Trophoblast cell (in vitro differentiated cells and primary cell): ENCODE measurements at regions not wholly inside any gene's neighbourhood (a gene's known extent, or its start where the extent isn't known, plus 50 kb on each side); places are given as distances from the start of the nearest gene placed in this dataset.
"Not testable (repeated sequence)": the region's sequence is repeated elsewhere in the genome, so short reads cannot be mapped to it uniquely, and the experiment has no call there.

Source experiments
- DNase-seq, 2 donors: peaks; one replicate each; pipeline ENCODE4 v3.0.0-alpha.2; 2016
- H2AFZ ChIP-seq: 2 replicates; pipeline ENCODE4 v1.6.1; 2013; ENCODE audit warnings: low read length, moderate library complexity, mild to moderate bottlenecking; ENCODE audit not compliant: insufficient read depth, poor library complexity
- H2AK5ac ChIP-seq: 2 replicates; pipeline ENCODE4 v1.6.1; 2013; ENCODE audit warnings: mild to moderate bottlenecking, low read length
- H2BK120ac ChIP-seq: 2 replicates; pipeline ENCODE4 v1.6.1; 2013; ENCODE audit warnings: low read length, mild to moderate bottlenecking, moderate library complexity; ENCODE audit not compliant: insufficient read depth, poor library complexity
- H2BK12ac ChIP-seq: 2 replicates; pipeline ENCODE4 v1.6.1; 2013; ENCODE audit warnings: mild to moderate bottlenecking, low read length, moderate library complexity
- H2BK5ac ChIP-seq: 2 replicates; pipeline ENCODE4 v1.6.1; 2013; ENCODE audit warnings: low read length, low read depth, moderate library complexity, mild to moderate bottlenecking; ENCODE audit not compliant: poor library complexity
- H3K14ac ChIP-seq: 2 replicates; pipeline ENCODE4 v1.6.1; 2013; ENCODE audit warnings: mild to moderate bottlenecking, low read length
- H3K18ac ChIP-seq: 2 replicates; pipeline ENCODE4 v1.6.1; 2013; ENCODE audit warnings: mild to moderate bottlenecking, low read length
- H3K23ac ChIP-seq: 2 replicates; pipeline ENCODE4 v1.6.1; 2013; ENCODE audit warnings: low read length
- H3K27ac ChIP-seq: 2 replicates; pipeline ENCODE4 v1.5.1; 2013; ENCODE audit warnings: low read depth, mild to moderate bottlenecking, inconsistent platforms, low read length, moderate library complexity
- H3K27me3 ChIP-seq: 2 replicates; pipeline ENCODE4 v1.6.1; 2013; ENCODE audit warnings: inconsistent platforms, mild to moderate bottlenecking, low read length, moderate library complexity; ENCODE audit not compliant: insufficient read depth
- H3K36me3 ChIP-seq, 2 experiments: 1 replicate in 1 of 2; 2 replicates in 1 of 2; pipeline ENCODE4 v1.6.1; 2013; ENCODE audit warnings: low read length in 2 of 2, mild to moderate bottlenecking in 2 of 2, moderate library complexity in 1 of 2; ENCODE audit not compliant: insufficient read depth in 2 of 2, control insufficient read depth in 1 of 2
- H3K4ac ChIP-seq: 2 replicates; pipeline ENCODE4 v1.6.1; 2013; ENCODE audit warnings: low read depth, mild to moderate bottlenecking, low read length, moderate library complexity
- H3K4me1 ChIP-seq, 2 experiments: 1 replicate in 1 of 2; 2 replicates in 1 of 2; pipeline ENCODE4 v1.6.1; 2013; ENCODE audit warnings: low read length in 2 of 2, mild to moderate bottlenecking in 2 of 2, moderate library complexity in 1 of 2; ENCODE audit not compliant: insufficient read depth in 2 of 2, control insufficient read depth in 1 of 2
- H3K4me2 ChIP-seq: 2 replicates; pipeline ENCODE4 v1.6.1; 2013; ENCODE audit warnings: inconsistent platforms, mild to moderate bottlenecking, low read length, moderate library complexity
- H3K4me3 ChIP-seq: 2 replicates; pipeline ENCODE4 v1.5.1; 2013; ENCODE audit warnings: mild to moderate bottlenecking, low read depth, low read length, inconsistent platforms
- H3K79me1 ChIP-seq: one replicate; pipeline ENCODE4 v1.6.1; 2013; ENCODE audit warnings: low read length
- H3K79me2 ChIP-seq: 2 replicates; pipeline ENCODE4 v1.6.1; 2013; ENCODE audit warnings: low read length, mild to moderate bottlenecking; ENCODE audit not compliant: control insufficient read depth, insufficient read depth, poor library complexity
- H3K9ac ChIP-seq: 2 replicates; pipeline ENCODE4 v1.6.1; 2013; ENCODE audit warnings: mild to moderate bottlenecking, low read length
- H3K9me3 ChIP-seq: 2 replicates; pipeline ENCODE4 v1.6.1; 2013; ENCODE audit warnings: low read depth, mild to moderate bottlenecking, control low read depth, inconsistent platforms, low read length; ENCODE audit not compliant: insufficient read depth
- H4K12ac ChIP-seq: 2 replicates; pipeline ENCODE4 v1.6.1; 2013; ENCODE audit warnings: low read depth, mild to moderate bottlenecking, low read length, moderate library complexity
- H4K8ac ChIP-seq: 2 replicates; pipeline ENCODE4 v1.6.1; 2013; ENCODE audit warnings: low read depth, mild to moderate bottlenecking, low read length, moderate library complexity
- H4K91ac ChIP-seq: one replicate; pipeline ENCODE4 v1.6.1; 2013; ENCODE audit warnings: low read depth, mild to moderate bottlenecking, low read length, moderate library complexity
- WGBS: extraction: QIAGEN DNeasy Blood & Tissue Kit; methylation state at CpG from one replicate; pipeline ENCODE4 v1.1.7; 2013; ENCODE audit warnings: missing lambda C conversion rate; ENCODE audit not compliant: insufficient read length, insufficient coverage; ENCODE audit errors: extremely low coverage; 5-methylcytosine and 5-hydroxymethylcytosine counted together

DNA sequence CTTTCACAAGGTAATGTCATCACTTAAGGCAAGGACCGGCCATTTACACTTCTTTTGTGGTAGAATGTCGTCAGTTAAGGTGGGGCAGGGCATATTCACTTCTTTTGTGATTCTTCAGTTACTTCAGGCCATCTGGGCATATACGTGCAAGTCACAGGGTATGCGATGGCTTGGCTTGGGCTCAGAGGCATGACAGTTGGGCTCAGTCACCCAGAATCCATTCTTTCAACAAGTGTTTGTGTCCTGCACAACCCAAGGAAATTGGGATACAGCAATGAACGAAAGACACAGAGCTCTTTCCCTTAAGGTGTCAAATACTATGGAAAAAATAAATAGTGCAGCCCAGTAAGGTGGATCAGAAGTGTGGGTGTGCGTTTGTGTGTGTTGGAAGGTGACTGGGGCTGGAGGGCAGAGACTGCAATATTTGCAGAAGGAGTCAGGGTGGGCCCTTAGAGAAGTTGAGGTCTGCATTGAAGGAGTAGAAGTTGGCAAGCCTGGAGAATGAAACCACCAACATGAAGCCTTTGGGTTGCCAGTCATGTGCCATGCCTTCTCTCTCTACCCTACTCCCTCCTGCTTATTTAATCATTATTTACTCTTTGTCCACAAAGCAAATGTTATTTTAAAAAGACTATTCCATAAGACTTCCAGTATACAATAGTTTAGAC, 222.8 kb upstream of the PRKCQ start:
- Histone ChIP-seq H4K12ac (no peak overlapping the region), H3K27me3 (no peaks in the 10 kb centered on the region), H3K4me2 (no peak overlapping the region), H2BK120ac (no peak overlapping the region), H3K18ac (no peak overlapping the region), H3K79me1 (no peaks in the 10 kb centered on the region), H3K9me3 (no peaks in the 10 kb centered on the region), H2BK5ac (no peak overlapping the region), H3K27ac (no peak overlapping the region), H4K8ac (no peak overlapping the region), H3K23ac (no peak overlapping the region), H2AK5ac (no peak overlapping the region), H3K14ac (no peak overlapping the region), H3K36me3 (no peaks in the 10 kb centered on the region), H3K9ac (no peak overlapping the region), H3K79me2 (no peaks in the 10 kb centered on the region), H3K4me1 (no peaks in the 10 kb centered on the region), H2BK12ac (no peak overlapping the region), H2AFZ (no peak overlapping the region), H3K4me3 (no peak overlapping the region), H4K91ac (no peak overlapping the region), H3K4ac (no peak overlapping the region)
- DNase-seq, result no peak
- no CpG with 5 or more reads among the region's 6 CpGs for WGBS

- Histone ChIP-seq H3K23ac (no peak overlapping the region), H3K14ac (no peak overlapping the region)
- DNase-seq, result no peak
Observed at GRCh38 chr10:6796231-6796630, 216.2 kb upstream of the PRKCQ start.

GRCh38 chr10:6795541-6795940, 215.5 kb upstream of the PRKCQ start:
- Histone ChIP-seq H3K36me3 (no peaks in the 10 kb centered on the region), H2AK5ac (no peak overlapping the region), H3K4me1 (no peaks in the 10 kb centered on the region), H3K14ac (no peak overlapping the region), H2BK120ac (no peak overlapping the region), H3K9me3 (peaks cover 2% of the 10 kb centered on the region), H3K4me2 (no peak overlapping the region), H4K91ac (no peak overlapping the region), H3K23ac (no peak overlapping the region), H3K9ac (no peak overlapping the region), H2BK12ac (no peak overlapping the region), H3K27ac (no peak overlapping the region), H3K4ac (no peak overlapping the region), H3K79me2 (no peaks in the 10 kb centered on the region), H3K4me3 (no peak overlapping the region), H3K27me3 (no peaks in the 10 kb centered on the region), H4K8ac (no peak overlapping the region), H4K12ac (no peak overlapping the region), H2BK5ac (no peak overlapping the region), H2AFZ (no peak overlapping the region), H3K18ac (no peak overlapping the region), H3K79me1 (no peaks in the 10 kb centered on the region)
- DNase-seq, result no peak
- no CpG with 5 or more reads among the region's 6 CpGs for WGBS

More at GRCh38 chr10:6796231-6796630, 216.2 kb upstream of the PRKCQ start:
- H2AFZ ChIP-seq, result no peak overlapping the region
- no peak overlapping the region for H3K4me2 ChIP-seq
- no peak overlapping the region for H3K27ac ChIP-seq
- no peaks in the 10 kb centered on the region for H3K36me3 ChIP-seq
- no peak overlapping the region for H3K9ac ChIP-seq
- H3K18ac ChIP-seq, result no peak overlapping the region
- no peak overlapping the region for H3K4ac ChIP-seq
- no peaks in the 10 kb centered on the region for H3K27me3 ChIP-seq
- H2BK120ac ChIP-seq, result no peak overlapping the region
- no peak overlapping the region for H2BK5ac ChIP-seq
- no peak overlapping the region for H4K91ac ChIP-seq
- H3K4me3 ChIP-seq, result no peak overlapping the region
- no CpG with 5 or more reads among the region's 3 CpGs for WGBS
- H2AK5ac ChIP-seq, result no peak overlapping the region
- H4K12ac ChIP-seq, result no peak overlapping the region
- H3K9me3 ChIP-seq, result peaks cover 2% of the 10 kb centered on the region
- no peak overlapping the region for H4K8ac ChIP-seq
- H3K79me1 ChIP-seq, result no peaks in the 10 kb centered on the region
- no peak overlapping the region for H2BK12ac ChIP-seq
- H3K79me2 ChIP-seq, result no peaks in the 10 kb centered on the region
- no peaks in the 10 kb centered on the region for H3K4me1 ChIP-seq

DNA sequence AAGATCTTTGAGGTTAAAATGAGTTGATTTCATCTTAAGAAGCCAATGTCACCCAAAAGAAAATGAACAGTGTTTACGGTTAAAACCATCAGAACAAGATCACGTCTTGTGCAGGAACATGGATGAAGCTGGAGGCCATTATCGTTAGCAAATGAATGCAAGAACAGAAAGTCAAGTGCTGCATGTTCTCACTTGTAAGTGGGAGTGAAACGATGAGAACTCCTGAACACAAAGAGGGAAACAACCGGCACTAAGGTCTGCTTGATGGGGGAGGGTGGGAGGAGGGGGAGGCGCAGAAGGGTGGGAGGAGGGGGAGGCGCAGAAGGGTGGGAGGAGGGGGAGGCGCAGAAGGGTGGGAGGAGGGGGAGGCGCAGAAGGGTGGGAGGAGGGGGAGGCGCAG, 214.8 kb upstream of the PRKCQ start:
- not testable (repeated sequence) for H4K91ac ChIP-seq, H3K79me2 ChIP-seq, H3K36me3 ChIP-seq, H4K12ac ChIP-seq, H3K79me1 ChIP-seq, H4K8ac ChIP-seq, H2BK120ac ChIP-seq, H2BK5ac ChIP-seq, H3K23ac ChIP-seq, H3K4me2 ChIP-seq, H3K27ac ChIP-seq, H2BK12ac ChIP-seq, H3K4ac ChIP-seq, H3K18ac ChIP-seq, H2AFZ ChIP-seq, H3K27me3 ChIP-seq, H2AK5ac ChIP-seq, H3K14ac ChIP-seq, DNase-seq, H3K9me3 ChIP-seq, H3K4me1 ChIP-seq, H3K9ac ChIP-seq, H3K4me3 ChIP-seq
- no CpG with 5 or more reads among the region's 10 CpGs for WGBS
